Tibial artery (tissue), 4 donors: ENCODE measurements at regions not wholly inside any gene's neighbourhood (a gene's known extent, or its start where the extent isn't known, plus 50 kb on each side); places are given as distances from the start of the nearest gene placed in this dataset.
A peak's percentile ranks its signal among the peaks of the same experiment; 100 is the strongest.
"Not testable (repeated sequence)": the region's sequence is repeated elsewhere in the genome, so short reads cannot be mapped to it uniquely, and the experiment has no call there.

Source experiments
- DNase-seq, 2 donors: peaks; one replicate each; pipeline ENCODE4 v3.0.0-alpha.2; 2019
- H3K27ac ChIP-seq, 2 donors: fragments of 200-600 bp; sonication (generic) in 1 of 2; 1 replicate in 1 of 2; 2 replicates in 1 of 2; pipeline ENCODE4 v1.5.1; 2018 to 2019; ENCODE audit warnings: mild to moderate bottlenecking in 1 of 2
- H3K27me3 ChIP-seq, 2 donors: fragments of 200-600 bp; sonication (generic) in 1 of 2; one replicate each; pipeline versions ENCODE4 v1.5.1 to v1.6.0; 2016 to 2019
- H3K36me3 ChIP-seq, 3 donors: fragments of 200-600 bp; sonication (generic) in 2 of 3; one replicate each; pipeline ENCODE4 v1.5.1; 2016 to 2019; ENCODE audit warnings: mild to moderate bottlenecking in 2 of 3
- H3K4me1 ChIP-seq, 4 donors: fragments of 200-600 bp; sonication (generic) in 2 of 4; 1 replicate in 3 of 4; 2 replicates in 1 of 4; pipeline ENCODE4 v1.5.1; 2016 to 2019
- H3K4me3 ChIP-seq, 2 donors: fragments of 200-600 bp; sonication (generic) in 1 of 2; 1 replicate in 1 of 2; 2 replicates in 1 of 2; pipeline ENCODE4 v1.5.1; 2018 to 2019; ENCODE audit warnings: mild to moderate bottlenecking in 2 of 2
- H3K9me3 ChIP-seq, 3 donors: fragments of 200-600 bp; sonication (generic) in 1 of 3; one replicate each; pipeline ENCODE4 v1.5.1; 2016 to 2019
- intact Hi-C: fragments of 100-400 bp; cut with DNase I; formaldehyde crosslinking; loops from one replicate; pipeline ENCODE4 v1.15.0; 2023; ENCODE audit warnings: low total_unique reads
- TF ChIP-seq, protein P1 (sequence below), 2 experiments: fragments of 200-600 bp in 1 of 2; fragments of 450-650 bp in 1 of 2; IDR thresholded peaks; one replicate each; pipeline ENCODE4 v1.5.1; 2017 to 2019; ENCODE audit warnings: antibody characterized with exemption in 2 of 2, mild to moderate bottlenecking in 1 of 2, moderate library complexity in 1 of 2

DNA sequence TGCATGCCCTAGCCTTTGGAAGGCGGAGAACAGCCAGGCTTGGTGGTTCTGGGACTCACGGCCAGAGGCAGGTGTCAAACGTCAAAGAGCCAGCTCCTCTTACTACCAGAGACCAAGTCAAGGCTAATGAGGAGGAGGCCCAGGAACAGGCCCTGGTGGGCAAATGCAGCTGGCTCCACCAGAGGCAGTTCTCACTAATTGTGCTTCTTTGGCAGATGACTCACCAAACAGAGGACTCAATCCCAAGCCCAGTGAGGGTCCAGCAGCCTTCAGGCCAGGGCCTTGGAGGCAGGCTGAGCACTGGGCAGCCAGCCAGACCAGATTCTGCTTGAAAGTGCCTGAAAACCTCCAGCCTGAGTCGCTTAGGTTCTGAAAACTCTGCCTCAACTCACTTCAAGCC lies 336.5 kb upstream of the CDH5 start:
- H3K27ac ChIP-seq, result no peak overlapping the region
- TF ChIP-seq, protein P1, sequence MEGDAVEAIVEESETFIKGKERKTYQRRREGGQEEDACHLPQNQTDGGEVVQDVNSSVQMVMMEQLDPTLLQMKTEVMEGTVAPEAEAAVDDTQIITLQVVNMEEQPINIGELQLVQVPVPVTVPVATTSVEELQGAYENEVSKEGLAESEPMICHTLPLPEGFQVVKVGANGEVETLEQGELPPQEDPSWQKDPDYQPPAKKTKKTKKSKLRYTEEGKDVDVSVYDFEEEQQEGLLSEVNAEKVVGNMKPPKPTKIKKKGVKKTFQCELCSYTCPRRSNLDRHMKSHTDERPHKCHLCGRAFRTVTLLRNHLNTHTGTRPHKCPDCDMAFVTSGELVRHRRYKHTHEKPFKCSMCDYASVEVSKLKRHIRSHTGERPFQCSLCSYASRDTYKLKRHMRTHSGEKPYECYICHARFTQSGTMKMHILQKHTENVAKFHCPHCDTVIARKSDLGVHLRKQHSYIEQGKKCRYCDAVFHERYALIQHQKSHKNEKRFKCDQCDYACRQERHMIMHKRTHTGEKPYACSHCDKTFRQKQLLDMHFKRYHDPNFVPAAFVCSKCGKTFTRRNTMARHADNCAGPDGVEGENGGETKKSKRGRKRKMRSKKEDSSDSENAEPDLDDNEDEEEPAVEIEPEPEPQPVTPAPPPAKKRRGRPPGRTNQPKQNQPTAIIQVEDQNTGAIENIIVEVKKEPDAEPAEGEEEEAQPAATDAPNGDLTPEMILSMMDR (IDR thresholded peaks at IDR 0.05), result no peak
- H3K4me3 ChIP-seq, result no peak overlapping the region
- peaks cover 0 to 14% (median 8%) of the 10 kb centered on the region in 4 donors for H3K4me1 ChIP-seq
- H3K36me3 ChIP-seq, result no peaks in the 10 kb centered on the region
- peaks cover 0 to 2% (median 0%) of the 10 kb centered on the region in 3 donors for H3K9me3 ChIP-seq
- intact Hi-C loops, result no loop called here
- no peak for DNase-seq
- no peaks in the 10 kb centered on the region for H3K27me3 ChIP-seq

DNA sequence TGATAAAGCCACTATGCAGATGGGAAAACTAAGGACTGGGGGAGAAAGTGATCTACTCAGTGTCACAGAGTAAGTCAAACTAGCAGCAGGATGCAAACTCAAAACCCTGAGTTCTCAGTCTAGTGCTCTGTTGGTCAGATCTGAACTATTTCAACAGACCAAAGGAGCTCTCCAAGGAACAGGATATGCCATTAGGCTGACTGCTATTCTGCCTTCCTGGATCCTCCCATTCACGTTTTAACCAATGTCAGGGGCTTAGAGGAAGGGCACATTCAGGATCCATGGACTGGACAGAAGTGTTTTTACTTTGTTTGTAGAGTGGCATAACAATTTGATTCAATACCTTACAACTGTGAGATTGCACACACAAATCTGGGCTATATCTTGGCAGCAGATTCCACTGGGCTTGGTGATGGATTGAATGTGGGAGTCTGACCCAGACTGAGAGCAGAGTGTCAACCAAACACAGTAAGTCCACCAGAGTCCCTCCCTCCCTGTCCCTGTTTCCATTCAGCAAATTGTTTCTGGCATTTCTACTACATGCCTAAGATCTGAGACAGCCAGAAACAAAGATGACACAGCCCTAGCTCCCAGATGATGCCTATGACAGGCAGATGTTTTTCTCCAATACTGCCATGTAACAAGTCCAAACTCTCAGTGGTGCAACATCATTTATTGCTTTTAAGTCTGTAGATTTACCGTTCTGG lies 337.8 kb upstream of the CDH5 start:
- TF ChIP-seq, protein P1 (IDR thresholded peaks at IDR 0.05), result no peak
- Histone ChIP-seq H3K4me1 (peaks cover 0 to 14% (median 8%) of the 10 kb centered on the region in 4 donors), H3K27me3 (no peaks in the 10 kb centered on the region), H3K4me3 (no peak overlapping the region), H3K9me3 (peaks cover 0 to 3% (median 0%) of the 10 kb centered on the region in 3 donors), H3K36me3 (no peaks in the 10 kb centered on the region), H3K27ac (peak overlapping the region; percentile 18 to 47)
- peak in 1 of 2 donors; percentile 63 for DNase-seq
- intact Hi-C loops, result no loop called here

DNA sequence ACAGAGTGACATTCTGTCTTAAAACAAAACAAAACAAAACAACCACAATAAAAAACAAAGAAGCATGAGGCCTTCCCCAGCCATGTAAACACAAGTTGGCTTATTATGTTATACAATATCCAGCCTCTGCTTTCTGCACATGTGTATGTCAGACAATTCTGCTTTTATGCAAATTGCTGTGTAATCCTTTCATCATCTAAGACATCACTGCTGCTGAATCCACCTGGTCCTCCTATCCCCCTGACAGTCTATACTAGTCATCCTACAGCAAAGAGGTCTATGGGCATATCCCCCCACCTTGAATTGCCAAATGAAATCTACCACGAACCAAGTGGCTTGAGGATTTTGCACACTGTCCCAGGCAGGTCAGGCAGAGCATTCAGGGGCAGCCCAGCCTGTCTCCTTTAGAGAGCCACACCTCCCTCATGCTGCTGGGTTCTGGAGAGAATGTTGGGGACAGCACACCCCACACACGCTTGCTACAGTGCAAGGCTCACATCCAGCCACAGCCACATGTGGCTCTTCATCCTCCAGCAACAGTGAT lies 339.6 kb upstream of the CDH5 start:
- DNase-seq, result no peak

DNA sequence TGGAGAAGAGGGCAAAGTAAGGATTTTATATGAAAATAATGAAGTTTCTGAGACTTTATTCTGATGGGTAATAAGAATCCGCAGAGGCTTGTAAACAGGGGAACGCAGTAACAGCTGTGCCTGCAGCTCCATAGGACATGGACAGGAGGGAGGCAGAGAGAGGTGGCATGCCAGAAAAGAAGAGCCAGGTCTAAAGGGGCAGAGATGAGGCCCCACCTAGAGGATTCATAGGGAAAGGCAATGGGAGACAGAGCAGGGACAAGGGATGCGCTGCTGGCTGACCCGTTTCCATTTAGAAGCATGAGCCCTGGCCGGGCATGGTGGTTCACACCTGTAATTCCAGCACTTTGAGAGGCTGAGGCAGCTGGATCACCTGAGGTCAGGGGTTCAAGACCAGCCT lies 340.3 kb upstream of the CDH5 start:
- Histone ChIP-seq H3K36me3 (no peaks in the 10 kb centered on the region), H3K4me3 (no peak overlapping the region), H3K27me3 (no peaks in the 10 kb centered on the region), H3K4me1 (peaks cover 0 to 14% (median 8%) of the 10 kb centered on the region in 4 donors), H3K9me3 (peaks cover 0 to 3% (median 0%) of the 10 kb centered on the region in 3 donors), H3K27ac (no peak overlapping the region)
- intact Hi-C loops, result no loop called here
- DNase-seq, result no peak
- TF ChIP-seq, protein P1 (IDR thresholded peaks at IDR 0.05), result no peak

More for the DNA sequence above, 339.6 kb upstream of the CDH5 start:
- no peaks in the 10 kb centered on the region for H3K36me3 ChIP-seq
- TF ChIP-seq, protein P1 (IDR thresholded peaks at IDR 0.05), result no peak
- no peak overlapping the region for H3K4me3 ChIP-seq
- no peak overlapping the region for H3K27ac ChIP-seq
- peaks cover 0 to 3% (median 0%) of the 10 kb centered on the region in 3 donors for H3K9me3 ChIP-seq
- H3K4me1 ChIP-seq, result peaks cover 0 to 14% (median 8%) of the 10 kb centered on the region in 4 donors
- intact Hi-C loops, result no loop called here
- no peaks in the 10 kb centered on the region for H3K27me3 ChIP-seq

DNA sequence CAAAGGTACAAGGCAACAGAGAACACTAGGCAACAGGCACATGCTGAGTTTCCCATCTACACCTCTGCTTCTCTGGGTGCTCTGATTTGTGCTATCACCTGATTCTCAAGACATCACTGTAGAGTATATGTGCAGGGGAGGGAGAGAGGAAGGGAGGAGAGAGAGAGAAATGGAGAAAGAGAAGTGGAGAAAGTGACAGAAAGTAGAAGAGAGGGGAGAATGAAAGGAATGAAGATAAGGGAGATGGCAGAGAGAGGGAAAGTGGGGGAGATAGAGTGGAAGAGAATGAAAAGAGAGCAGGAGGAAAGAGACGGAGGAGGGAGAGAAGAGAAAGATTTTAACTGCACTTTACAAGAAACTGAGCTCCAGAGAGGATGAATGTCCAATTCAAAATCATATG lies 340.7 kb upstream of the CDH5 start:
- Histone ChIP-seq H3K36me3 (no peaks in the 10 kb centered on the region), H3K9me3 (peaks cover 0 to 3% (median 0%) of the 10 kb centered on the region in 3 donors), H3K4me3 (no peak overlapping the region), H3K4me1 (peaks cover 0 to 14% (median 8%) of the 10 kb centered on the region in 4 donors), H3K27me3 (no peaks in the 10 kb centered on the region), H3K27ac (no peak overlapping the region)
- DNase-seq, result no peak
- TF ChIP-seq, protein P1 (IDR thresholded peaks at IDR 0.05), result no peak
- intact Hi-C loops, result no loop called here

DNA sequence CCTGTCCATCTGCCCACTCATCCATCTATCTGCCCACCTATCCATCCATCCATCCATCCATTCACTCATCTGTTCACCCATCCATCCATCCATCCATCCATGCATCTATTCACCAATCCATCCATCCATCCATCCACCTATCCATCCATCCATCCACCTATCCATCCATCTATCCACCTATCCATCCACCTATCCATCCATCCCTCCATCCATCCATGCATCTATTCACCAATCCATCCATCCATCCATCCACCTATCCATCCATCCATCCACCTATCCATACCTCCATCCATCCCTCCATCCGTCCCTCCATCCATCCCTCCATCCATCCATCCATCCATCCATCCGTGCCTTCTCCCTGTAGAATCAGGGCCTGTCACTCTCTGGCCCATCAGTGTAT lies 341.9 kb upstream of the CDH5 start:
- H3K9me3 ChIP-seq, H3K27ac ChIP-seq, H3K4me3 ChIP-seq, H3K27me3 ChIP-seq, intact Hi-C loops, H3K36me3 ChIP-seq, DNase-seq: not testable (repeated sequence)
- H3K4me1 ChIP-seq, result peaks cover 0 to 14% (median 8%) of the 10 kb centered on the region in 4 donors
